IMR-90 (cell line): ENCODE measurements at regions not wholly inside any gene's neighbourhood (a gene's known extent, or its start where the extent isn't known, plus 50 kb on each side); places are given as distances from the start of the nearest gene placed in this dataset.

Experiments used
- ATAC-seq: fragments of 200-7000 bp; cut with Tn5 transposase; 2 replicates; pipeline ENCODE4 v1.9.1; 2020; ENCODE audit warnings: low read depth, mild to moderate bottlenecking, moderate library complexity
- BruUV-seq: library from RNA; stranded (reverse); fragments of 400-500 nt; replicated peaks from 2 replicates; lab custom pipeline; 2021; lab: Mats Ljungman, UMichigan
- CTCF ChIA-PET: fragments of 300-600 bp; formaldehyde crosslinking; extraction: SDS; loops from one replicate; lab custom pipeline; 2021; ENCODE audit warnings: antibody characterized with exemption; lab: Yijun Ruan, JAX
- POLR2A ChIA-PET: fragments of 300-600 bp; sonication (Branson Sonifier 250); formaldehyde crosslinking; loops from one replicate; lab custom pipeline; 2022; ENCODE audit warnings: antibody characterized with exemption; ENCODE audit not compliant: unreplicated experiment; lab: Charles Lee
- DNase-seq: peaks from one replicate; pipeline ENCODE4 v3.0.0; 2013
- H2AFZ ChIP-seq: replicated peaks from 2 replicates; pipeline ENCODE3; 2013; ENCODE audit warnings: low read length, mild to moderate bottlenecking; ENCODE audit not compliant: poor library complexity
- H2AK5ac ChIP-seq: 2 replicates; pipeline ENCODE4 v1.6.1; 2013; ENCODE audit warnings: low read depth, low read length, inconsistent platforms
- H2AK9ac ChIP-seq: replicated peaks from 2 replicates; pipeline ENCODE3; 2013; ENCODE audit warnings: mild to moderate bottlenecking, low read depth, low read length, moderate library complexity; ENCODE audit not compliant: poor library complexity
- H2BK120ac ChIP-seq: 2 replicates; pipeline ENCODE4 v1.6.1; 2013; ENCODE audit warnings: low read depth, low read length, inconsistent platforms
- H2BK15ac ChIP-seq: 3 replicates; pipeline ENCODE4 v1.6.1; 2013; ENCODE audit warnings: low read depth, low read length, inconsistent platforms
- H2BK20ac ChIP-seq: 2 replicates; pipeline ENCODE4 v1.6.1; 2013; ENCODE audit warnings: low read depth, mild to moderate bottlenecking, inconsistent platforms, low read length, moderate library complexity
- H2BK5ac ChIP-seq: 2 replicates; pipeline ENCODE4 v1.6.1; 2013; ENCODE audit warnings: mild to moderate bottlenecking, low read depth, low read length, inconsistent platforms; ENCODE audit not compliant: poor library complexity, severe bottlenecking
- H3K14ac ChIP-seq: replicated peaks from 2 replicates; pipeline ENCODE4 v1.6.1; 2013; ENCODE audit warnings: low read depth, low read length, inconsistent platforms
- H3K18ac ChIP-seq: 2 replicates; pipeline ENCODE4 v1.6.1; 2013; ENCODE audit warnings: low read depth, low read length, control low read depth
- H3K23ac ChIP-seq: 2 replicates; pipeline ENCODE4 v1.6.1; 2013; ENCODE audit warnings: low read depth, low read length, inconsistent platforms
- H3K27ac ChIP-seq: 2 replicates; pipeline ENCODE4 v1.5.1; 2013; ENCODE audit warnings: mild to moderate bottlenecking, control low read depth, low read length; ENCODE audit not compliant: insufficient read depth
- H3K27me3 ChIP-seq: 2 replicates; pipeline ENCODE4 v1.6.1; 2013; ENCODE audit warnings: low read length; ENCODE audit not compliant: control insufficient read depth, insufficient read depth
- H3K36me3 ChIP-seq: 2 replicates; pipeline ENCODE4 v1.6.1; 2013; ENCODE audit warnings: low read length, mixed read lengths; ENCODE audit not compliant: control insufficient read depth, insufficient read depth
- H3K4ac ChIP-seq: 2 replicates; pipeline ENCODE4 v1.6.1; 2013; ENCODE audit warnings: low read depth, low read length, inconsistent platforms
- H3K4me1 ChIP-seq: 2 replicates; pipeline ENCODE4 v1.6.1; 2013; ENCODE audit warnings: low read length, mixed read lengths; ENCODE audit not compliant: control insufficient read depth, insufficient read depth
- H3K4me2 ChIP-seq: 2 replicates; pipeline ENCODE4 v1.6.1; 2013; ENCODE audit warnings: low read depth, mild to moderate bottlenecking, control low read depth, low read length, moderate library complexity
- H3K4me3 ChIP-seq: 2 replicates; pipeline ENCODE4 v1.5.1; 2013; ENCODE audit warnings: low read depth, mild to moderate bottlenecking, control low read depth, low read length, moderate library complexity; ENCODE audit not compliant: insufficient read depth
- H3K56ac ChIP-seq: 2 replicates; pipeline ENCODE4 v1.6.1; 2013; ENCODE audit warnings: low read length, inconsistent platforms; ENCODE audit not compliant: insufficient read depth; ENCODE audit errors: extremely low read depth
- H3K79me1 ChIP-seq, 2 experiments: 2 replicates each; pipeline ENCODE4 v1.6.1; 2013; ENCODE audit warnings: low read length in 2 of 2, inconsistent platforms in 1 of 2, low read depth in 1 of 2
- H3K9ac ChIP-seq: 2 replicates; pipeline ENCODE4 v1.6.1; 2013; ENCODE audit warnings: low read depth, low read length, control low read depth
- H3K9me1 ChIP-seq: 2 replicates; pipeline ENCODE4 v1.6.1; 2013; ENCODE audit warnings: low read length, inconsistent platforms; ENCODE audit not compliant: insufficient read depth
- H3K9me3 ChIP-seq: 2 replicates; pipeline ENCODE4 v1.6.1; 2013; ENCODE audit warnings: low read length; ENCODE audit not compliant: control insufficient read depth, insufficient read depth
- H4K20me1 ChIP-seq: 2 replicates; pipeline ENCODE4 v1.6.1; 2013; ENCODE audit warnings: low read length, inconsistent platforms; ENCODE audit not compliant: insufficient read depth
- H4K5ac ChIP-seq: 2 replicates; pipeline ENCODE4 v1.6.1; 2013; ENCODE audit warnings: mild to moderate bottlenecking, low read depth, low read length, control low read depth
- H4K8ac ChIP-seq, 2 experiments: 2 replicates each; pipeline ENCODE4 v1.6.1; 2013; ENCODE audit warnings: low read depth in 2 of 2, low read length in 2 of 2, control low read depth in 1 of 2, inconsistent platforms in 1 of 2
- H4K91ac ChIP-seq: 2 replicates; pipeline ENCODE4 v1.6.1; 2013; ENCODE audit warnings: low read depth, low read length, inconsistent platforms; ENCODE audit not compliant: insufficient read depth
- MXI1 ChIP-seq: IDR thresholded peaks from 2 replicates; pipeline ENCODE4 v1.6.1; 2012; ENCODE audit warnings: low read depth, mild to moderate bottlenecking, low read length, moderate library complexity, borderline replicate concordance
- NFE2L2 ChIP-seq: fragments of 150-350 bp; IDR thresholded peaks from 2 replicates; pipeline ENCODE4 v1.6.1; 2016; ENCODE audit warnings: low read depth, mild to moderate bottlenecking, low read length
- POLR2A ChIP-seq: IDR thresholded peaks from 2 replicates; pipeline ENCODE4 v1.6.1; 2012; ENCODE audit warnings: mild to moderate bottlenecking, low read depth, low read length
- RCOR1 ChIP-seq: IDR thresholded peaks from 2 replicates; pipeline ENCODE4 v1.6.1; 2012; ENCODE audit warnings: mild to moderate bottlenecking, low read length, improper control_type of control experiment; ENCODE audit not compliant: insufficient replicate concordance
- USF2 ChIP-seq: fragments of 150-350 bp; IDR thresholded peaks from 2 replicates; pipeline ENCODE4 v1.6.1; 2017; ENCODE audit warnings: mild to moderate bottlenecking, antibody characterized with exemption, low read length, low read depth
- WGBS, 2 experiments: methylation state at CpG; one replicate each; pipeline versions ENCODE4 v1.1.5 to v1.1.7; 2013; ENCODE audit warnings: missing lambda C conversion rate in 2 of 2; ENCODE audit not compliant: insufficient read length in 1 of 2; ENCODE audit errors: extremely low coverage in 2 of 2; 5-methylcytosine and 5-hydroxymethylcytosine counted together
- dilution Hi-C: fragments of 300-500 bp; cut with HindIII; formaldehyde crosslinking; loops from one replicate; pipeline ENCODE4 v1.14.3; 2018; ENCODE audit warnings: low sequenced_read_pairs; ENCODE audit not compliant: unreplicated experiment
- in situ Hi-C: fragments of 300-500 bp; cut with MboI; formaldehyde crosslinking; loops from 3 replicates; pipeline ENCODE4 v1.14.3; 2019; ENCODE audit warnings: low sequenced_read_pairs, inconsistent platforms, mixed read lengths
- intact Hi-C: fragments of 100-400 bp; cut with micrococcal nuclease; formaldehyde crosslinking; loops from 2 replicates; pipeline ENCODE4 v1.10.0; 2022

GRCh38 chr2:42918041-42918440 is 125.7 kb upstream of the HAAO start:
- H3K4me3 ChIP-seq = no peak overlapping the region
- no peak overlapping the region for H4K5ac ChIP-seq
- no peak overlapping the region for H3K4me2 ChIP-seq
- no peaks in the 10 kb centered on the region for H3K36me3 ChIP-seq
- dilution Hi-C loops = no loop called here
- no peak overlapping the region for H3K23ac ChIP-seq
- H3K9me3 ChIP-seq = no peaks in the 10 kb centered on the region
- peak overlapping the region; percentile 87; the same call in 1 of the 2 replicates for H2BK120ac ChIP-seq
- H2AFZ ChIP-seq = peak overlapping the region; percentile 24
- peak overlapping the region; percentile 70; the same call in 1 of the 2 replicates for H2AK5ac ChIP-seq
- H4K20me1 ChIP-seq = no peaks in the 10 kb centered on the region
- no TSS peak for BruUV-seq
- H4K91ac ChIP-seq = peak overlapping the region; percentile 58
- H3K27me3 ChIP-seq = no peaks in the 10 kb centered on the region
- peak overlapping the region; percentile 88; the same call in 1 of the 2 replicates for H2BK20ac ChIP-seq
- CTCF ChIA-PET = interaction anchor here (1.2 kb wide), 1 partner anchor 59 kb away, joined by 3 read pairs; no protein-coding TSS in a partner anchor
- POLR2A ChIA-PET = no interaction called here
- in situ Hi-C loops = no loop called here
- peaks cover 14% of the 10 kb centered on the region for H3K4me1 ChIP-seq
- H2BK15ac ChIP-seq = peak overlapping the region; percentile 89; the same call in 2 of the 3 replicates
- intact Hi-C loops = no loop called here
- H3K27ac ChIP-seq = no peak overlapping the region
- no peak overlapping the region for H3K9ac ChIP-seq
- ATAC-seq = no peak
- WGBS, 2 experiments = no CpG with 5 or more reads among the region's 13 CpGs
- H3K9me1 ChIP-seq = peaks cover 10% of the 10 kb centered on the region; the same call in 1 of the 2 replicates
- H4K8ac ChIP-seq = peak overlapping the region; percentile 13 to 89; a peak in 2 of 4 replicates
- peak overlapping the region; percentile 88; the same call in 1 of the 2 replicates for H3K4ac ChIP-seq
- no peak overlapping the region for H3K56ac ChIP-seq
- TF ChIP-seq USF2 (no peak), MXI1 (no peak), NFE2L2 (no peak), RCOR1 (no peak), POLR2A (no peak)
- H3K79me1 ChIP-seq = no peaks in the 10 kb centered on the region
- H2BK5ac ChIP-seq = no peak overlapping the region
- no peak overlapping the region for H2AK9ac ChIP-seq
- H3K14ac ChIP-seq = peak overlapping the region; percentile 73
- no peak overlapping the region for H3K18ac ChIP-seq
- DNase-seq = no peak
